HCT116 (cell line): ENCODE measurements at regions not wholly inside any gene's neighbourhood (a gene's known extent, or its start where the extent isn't known, plus 50 kb on each side); places are given as distances from the start of the nearest gene placed in this dataset.

ENCODE experiments used
- ATAC-seq: fragments of 200-7000 bp; cut with Tn5 transposase; 2 replicates; pipeline ENCODE4 v1.9.1; 2020; ENCODE audit warnings: mild to moderate bottlenecking, moderate library complexity
- BruUV-seq: library from RNA; stranded (reverse); fragments of 400-500 nt; replicated peaks from 2 replicates; lab custom pipeline; 2021; lab: Mats Ljungman, UMichigan
- CTCF ChIA-PET: fragments of 300-600 bp; sonication (Branson Sonifier 250); formaldehyde crosslinking; loops from one replicate; lab custom pipeline; 2021; ENCODE audit warnings: antibody characterized with exemption; lab: Charles Lee
- POLR2A ChIA-PET: fragments of 300-600, 350-600 bp; sonication (Branson Sonifier 250); formaldehyde crosslinking; loops from one replicate; lab custom pipeline; 2021; ENCODE audit warnings: antibody characterized with exemption; lab: Charles Lee
- RAD21 ChIA-PET, 2 experiments: fragments of 300-600 bp; sonication (Branson Sonifier 250); formaldehyde crosslinking; loops; one replicate each; lab custom pipeline; 2023; ENCODE audit warnings: low total read pairs in 2 of 2; ENCODE audit not compliant: uncharacterized antibody in 2 of 2, unreplicated experiment in 2 of 2, low non-redundant PET in 1 of 2; lab: Charles Lee
- DNase-seq: peaks from one replicate; pipeline ENCODE4 v3.0.0-alpha.2; 2010; ENCODE audit warnings: low read depth, low spot score
- H2AFZ ChIP-seq: fragments of 200-600 bp; shearing (Covaris generic), sonication (generic); 2 replicates; pipeline ENCODE4 v1.6.1; 2017; ENCODE audit warnings: low read depth, mixed run types, mixed read lengths, antibody characterized with exemption, low read length; ENCODE audit not compliant: poor library complexity, severe bottlenecking
- H3K27ac ChIP-seq: 2 replicates; pipeline ENCODE4 v1.5.1; 2012; ENCODE audit warnings: low read depth, low read length
- H3K27me3 ChIP-seq: fragments of 200-600 bp; sonication (generic); 2 replicates; pipeline ENCODE4 v1.6.1; 2016; ENCODE audit warnings: mixed run types, low read length, mixed read lengths; ENCODE audit not compliant: insufficient read depth
- H3K36me3 ChIP-seq, 2 experiments: fragments of 200-500 bp in 1 of 2; fragments of 200-600 bp in 1 of 2; sonication (Bioruptor generic) in 1 of 2; sonication (generic) in 1 of 2; 2 replicates each; pipeline versions ENCODE4 v1.5.1 to v1.6.1; 2014 to 2016; ENCODE audit warnings: low read length in 2 of 2, inconsistent platforms in 1 of 2, mixed read lengths in 1 of 2, mixed run types in 1 of 2; ENCODE audit not compliant: insufficient read depth in 2 of 2, control insufficient read depth in 1 of 2
- H3K4me1 ChIP-seq, 2 experiments: fragments of 200-600 bp in 1 of 2; sonication (generic) in 1 of 2; 2 replicates each; pipeline versions ENCODE4 v1.5.1 to v1.6.1; 2012 to 2017; ENCODE audit warnings: low read length in 2 of 2, inconsistent platforms in 1 of 2, mild to moderate bottlenecking in 1 of 2, mixed read lengths in 1 of 2, mixed run types in 1 of 2, moderate library complexity in 1 of 2; ENCODE audit not compliant: insufficient read depth in 2 of 2, control insufficient read depth in 1 of 2
- H3K4me2 ChIP-seq: fragments of 200-600 bp; sonication (generic); 2 replicates; pipeline ENCODE4 v1.6.1; 2017; ENCODE audit warnings: mixed run types, low read length, mixed read lengths
- H3K4me3 ChIP-seq, 2 experiments: fragments of 200-600 bp in 1 of 2; sonication (generic) in 1 of 2; replicated peaks in 1 of 2; 2 replicates each; pipeline ENCODE4 v1.5.1; 2011 to 2016; ENCODE audit warnings: low read length in 2 of 2, control low read depth in 1 of 2, low read depth in 1 of 2, mild to moderate bottlenecking in 1 of 2, mixed read lengths in 1 of 2, mixed run types in 1 of 2
- H3K79me2 ChIP-seq: fragments of 200-600 bp; sonication (generic); 2 replicates; pipeline ENCODE4 v1.6.1; 2017; ENCODE audit warnings: mild to moderate bottlenecking, mixed run types, low read length, moderate library complexity, mixed read lengths; ENCODE audit not compliant: insufficient read depth
- H3K9ac ChIP-seq: fragments of 200-600 bp; sonication (generic); 2 replicates; pipeline ENCODE4 v1.6.1; 2016; ENCODE audit warnings: low read length, mixed read lengths
- H3K9me2 ChIP-seq: fragments of 200-600 bp; sonication (generic), shearing (Covaris generic); 2 replicates; pipeline ENCODE4 v1.6.1; 2017; ENCODE audit warnings: mixed run types, mild to moderate bottlenecking, moderate library complexity; ENCODE audit not compliant: insufficient read depth
- H3K9me3 ChIP-seq, 2 experiments: fragments of 200-500 bp in 1 of 2; fragments of 200-600 bp in 1 of 2; sonication (Bioruptor generic) in 1 of 2; sonication (generic) in 1 of 2; 2 replicates each; pipeline ENCODE4 v1.6.1; 2014 to 2017; ENCODE audit warnings: low read length in 2 of 2, mixed read lengths in 2 of 2, inconsistent platforms in 1 of 2, low read depth in 1 of 2, mild to moderate bottlenecking in 1 of 2, mixed run types in 1 of 2, moderate library complexity in 1 of 2; ENCODE audit not compliant: control insufficient read depth in 1 of 2, insufficient read depth in 1 of 2
- H4K20me1 ChIP-seq: fragments of 200-600 bp; sonication (generic), shearing (Covaris generic); 2 replicates; pipeline ENCODE4 v1.6.1; 2017; ENCODE audit warnings: mixed run types, mild to moderate bottlenecking, moderate library complexity; ENCODE audit not compliant: insufficient read depth
- CBX3 ChIP-seq: IDR thresholded peaks from 2 replicates; pipeline ENCODE4 v1.6.1; 2012; ENCODE audit warnings: low read depth
- CEBPB ChIP-seq: IDR thresholded peaks from 2 replicates; pipeline ENCODE4 v1.6.1; 2012; ENCODE audit warnings: low read depth
- EGR1 ChIP-seq: IDR thresholded peaks from 2 replicates; pipeline ENCODE4 v1.6.1; 2012; ENCODE audit warnings: low read depth
- EZH2 ChIP-seq: fragments of 200-600 bp; sonication (generic); IDR thresholded peaks from 2 replicates; pipeline ENCODE4 v1.6.1; 2017; ENCODE audit warnings: antibody characterized with exemption, mixed run types
- JUND ChIP-seq: IDR thresholded peaks from 2 replicates; pipeline ENCODE4 v1.6.1; 2012
- POLR2A ChIP-seq: IDR thresholded peaks from 2 replicates; pipeline ENCODE4 v1.7.0; 2011; ENCODE audit warnings: borderline replicate concordance; ENCODE audit not compliant: insufficient read depth, insufficient read length; ENCODE audit errors: extremely low read depth
- POLR2AphosphoS5 ChIP-seq: IDR thresholded peaks from 2 replicates; pipeline ENCODE4 v1.6.1; 2011; ENCODE audit warnings: mild to moderate bottlenecking, low read depth, low read length, moderate library complexity
- SP1 ChIP-seq: IDR thresholded peaks from 2 replicates; pipeline ENCODE4 v1.6.1; 2012; ENCODE audit warnings: low read depth
- TCF7L2 ChIP-seq: IDR thresholded peaks from 2 replicates; pipeline ENCODE4 v1.7.0; 2011; ENCODE audit warnings: borderline replicate concordance, inconsistent platforms; ENCODE audit not compliant: insufficient read depth, insufficient read length; ENCODE audit errors: extremely low read depth
- YY1 ChIP-seq: IDR thresholded peaks from 2 replicates; pipeline ENCODE4 v1.6.1; 2011; ENCODE audit warnings: low read length, low read depth, moderate library complexity, mild to moderate bottlenecking; ENCODE audit not compliant: insufficient replicate concordance; ENCODE audit errors: extremely low read depth
- ZNF274 ChIP-seq: fragments of 200-500 bp; sonication (Bioruptor generic); IDR thresholded peaks from 2 replicates; pipeline ENCODE4 v1.6.1; 2014; ENCODE audit warnings: mild to moderate bottlenecking, low read depth, low read length, inconsistent platforms
- intact Hi-C: fragments of 100-400 bp; cut with micrococcal nuclease; formaldehyde crosslinking; loops from 2 replicates; pipeline ENCODE4 v1.10.0; 2022
- TF ChIP-seq, protein P1 (sequence below), 3 experiments: fragments of 200-600 bp in 1 of 3; sonication (generic) in 1 of 3; IDR thresholded peaks in 2 of 3; conservative IDR thresholded peaks in 1 of 3; 2 replicates each; pipeline ENCODE4 v1.5.1; 2012 to 2017; ENCODE audit warnings: low read depth in 2 of 3, low read length in 2 of 3, antibody characterized with exemption in 1 of 3, borderline replicate concordance in 1 of 3, control low read depth in 1 of 3, mild to moderate bottlenecking in 1 of 3, mixed read lengths in 1 of 3, mixed run types in 1 of 3, moderate library complexity in 1 of 3; ENCODE audit not compliant: insufficient read depth in 1 of 3
- TF ChIP-seq, protein P2 (sequence below): IDR thresholded peaks from 2 replicates; pipeline ENCODE4 v1.6.1; 2011; ENCODE audit warnings: mild to moderate bottlenecking, low read length, moderate library complexity; ENCODE audit not compliant: insufficient replicate concordance; ENCODE audit errors: extremely low read depth
- TF ChIP-seq, protein P3 (sequence below): IDR thresholded peaks from 2 replicates; pipeline ENCODE4 v1.6.1; 2012

- no peak overlapping the region for H3K4me3 ChIP-seq
- H3K36me3 ChIP-seq, result no peaks in the 10 kb centered on the region
- TF ChIP-seq, protein P1, sequence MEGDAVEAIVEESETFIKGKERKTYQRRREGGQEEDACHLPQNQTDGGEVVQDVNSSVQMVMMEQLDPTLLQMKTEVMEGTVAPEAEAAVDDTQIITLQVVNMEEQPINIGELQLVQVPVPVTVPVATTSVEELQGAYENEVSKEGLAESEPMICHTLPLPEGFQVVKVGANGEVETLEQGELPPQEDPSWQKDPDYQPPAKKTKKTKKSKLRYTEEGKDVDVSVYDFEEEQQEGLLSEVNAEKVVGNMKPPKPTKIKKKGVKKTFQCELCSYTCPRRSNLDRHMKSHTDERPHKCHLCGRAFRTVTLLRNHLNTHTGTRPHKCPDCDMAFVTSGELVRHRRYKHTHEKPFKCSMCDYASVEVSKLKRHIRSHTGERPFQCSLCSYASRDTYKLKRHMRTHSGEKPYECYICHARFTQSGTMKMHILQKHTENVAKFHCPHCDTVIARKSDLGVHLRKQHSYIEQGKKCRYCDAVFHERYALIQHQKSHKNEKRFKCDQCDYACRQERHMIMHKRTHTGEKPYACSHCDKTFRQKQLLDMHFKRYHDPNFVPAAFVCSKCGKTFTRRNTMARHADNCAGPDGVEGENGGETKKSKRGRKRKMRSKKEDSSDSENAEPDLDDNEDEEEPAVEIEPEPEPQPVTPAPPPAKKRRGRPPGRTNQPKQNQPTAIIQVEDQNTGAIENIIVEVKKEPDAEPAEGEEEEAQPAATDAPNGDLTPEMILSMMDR (IDR thresholded peaks at IDR 0.05 in 2 of 3, conservative IDR thresholded peaks at IDR 0.05 in 1 of 3; ENCODE audit: borderline replicate concordance in 1 of 3, insufficient read depth in 1 of 3, low read depth in 2 of 3, low read length in 2 of 3), result no peak
- TF ChIP-seq YY1 (no peak), ZNF274 (no peak), SP1 (no peak), CEBPB (no peak), JUND (no peak), EGR1 (no peak), POLR2A (no peak)
- peaks cover 0 to 3% of the 10 kb centered on the region in 2 experiments; a peak in 1 of 4 replicates for H3K9me3 ChIP-seq
- ChIA-PET POLR2A (no interaction called here), CTCF (no interaction called here), RAD21 (no interaction called here)
- no peaks in the 10 kb centered on the region for H3K79me2 ChIP-seq
- ATAC-seq (no peak), DNase-seq (no peak)
- H4K20me1 ChIP-seq, result no peaks in the 10 kb centered on the region
- H3K9me2 ChIP-seq, result no peaks in the 10 kb centered on the region
- BruUV-seq, result no TSS peak
- intact Hi-C loops, result no loop called here
- H3K4me2 ChIP-seq, result no peak overlapping the region
- H3K27me3 ChIP-seq, result no peaks in the 10 kb centered on the region
- no peaks in the 10 kb centered on the region for H3K4me1 ChIP-seq
- H3K27ac ChIP-seq, result no peak overlapping the region
- no peak overlapping the region for H3K9ac ChIP-seq
- no peak overlapping the region for H2AFZ ChIP-seq
These were observed 497.2 kb downstream of the MAT2B start for GRCh38 chr5:164002628-164003027.

DNA sequence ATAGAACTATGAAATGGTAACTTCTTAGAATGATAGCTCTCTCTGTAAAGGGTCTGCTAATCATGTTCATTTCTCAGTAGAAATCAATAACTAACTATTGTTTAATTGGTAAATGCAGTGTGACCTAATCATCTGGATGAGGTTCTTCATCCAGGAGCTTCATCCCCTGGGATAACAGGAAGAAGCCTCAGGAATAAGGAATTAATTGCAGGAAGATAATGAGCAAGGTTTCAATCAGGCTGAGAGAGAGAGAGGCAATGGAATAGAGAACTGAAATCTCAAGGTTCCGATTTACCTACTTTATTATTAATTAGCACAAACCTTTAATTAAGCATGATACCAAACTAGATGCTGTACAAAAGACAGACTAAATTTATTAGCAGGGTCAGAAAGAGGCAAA is 499.7 kb downstream of the MAT2B start:
- H3K27me3 ChIP-seq, result no peaks in the 10 kb centered on the region
- ChIA-PET CTCF (no interaction called here), RAD21 (no interaction called here), POLR2A (no interaction called here)
- H4K20me1 ChIP-seq, result no peaks in the 10 kb centered on the region
- H3K9me3 ChIP-seq, result peaks cover 0 to 3% of the 10 kb centered on the region in 2 experiments; a peak in 1 of 4 replicates
- no peaks in the 10 kb centered on the region for H3K36me3 ChIP-seq
- intact Hi-C loops, result no loop called here
- H3K4me3 ChIP-seq, result no peak overlapping the region
- TF ChIP-seq TCF7L2 (no peak), SP1 (no peak), EGR1 (no peak), EZH2 (no peak), POLR2AphosphoS5 (no peak), JUND (no peak), CBX3 (no peak)
- TF ChIP-seq, protein P1 (IDR thresholded peaks at IDR 0.05 in 2 of 3, conservative IDR thresholded peaks at IDR 0.05 in 1 of 3; ENCODE audit: borderline replicate concordance in 1 of 3, insufficient read depth in 1 of 3, low read depth in 2 of 3, low read length in 2 of 3), result no peak
- TF ChIP-seq, protein P2, sequence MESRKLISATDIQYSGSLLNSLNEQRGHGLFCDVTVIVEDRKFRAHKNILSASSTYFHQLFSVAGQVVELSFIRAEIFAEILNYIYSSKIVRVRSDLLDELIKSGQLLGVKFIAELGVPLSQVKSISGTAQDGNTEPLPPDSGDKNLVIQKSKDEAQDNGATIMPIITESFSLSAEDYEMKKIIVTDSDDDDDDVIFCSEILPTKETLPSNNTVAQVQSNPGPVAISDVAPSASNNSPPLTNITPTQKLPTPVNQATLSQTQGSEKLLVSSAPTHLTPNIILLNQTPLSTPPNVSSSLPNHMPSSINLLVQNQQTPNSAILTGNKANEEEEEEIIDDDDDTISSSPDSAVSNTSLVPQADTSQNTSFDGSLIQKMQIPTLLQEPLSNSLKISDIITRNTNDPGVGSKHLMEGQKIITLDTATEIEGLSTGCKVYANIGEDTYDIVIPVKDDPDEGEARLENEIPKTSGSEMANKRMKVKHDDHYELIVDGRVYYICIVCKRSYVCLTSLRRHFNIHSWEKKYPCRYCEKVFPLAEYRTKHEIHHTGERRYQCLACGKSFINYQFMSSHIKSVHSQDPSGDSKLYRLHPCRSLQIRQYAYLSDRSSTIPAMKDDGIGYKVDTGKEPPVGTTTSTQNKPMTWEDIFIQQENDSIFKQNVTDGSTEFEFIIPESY, result no peak
- TF ChIP-seq, protein P3, sequence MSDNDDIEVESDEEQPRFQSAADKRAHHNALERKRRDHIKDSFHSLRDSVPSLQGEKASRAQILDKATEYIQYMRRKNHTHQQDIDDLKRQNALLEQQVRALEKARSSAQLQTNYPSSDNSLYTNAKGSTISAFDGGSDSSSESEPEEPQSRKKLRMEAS, result no peak
- no peak for ATAC-seq
- BruUV-seq, result no TSS peak
- no peak overlapping the region for H3K4me2 ChIP-seq
- no peaks in the 10 kb centered on the region for H3K9me2 ChIP-seq
- H3K79me2 ChIP-seq, result no peaks in the 10 kb centered on the region
- no peak overlapping the region for H3K27ac ChIP-seq
- H3K4me1 ChIP-seq, result no peaks in the 10 kb centered on the region
- H2AFZ ChIP-seq, result no peak overlapping the region
- DNase-seq, result no peak
- no peak overlapping the region for H3K9ac ChIP-seq
